Chondrocyte (in vitro differentiated cells): ENCODE measurements at regions not wholly inside any gene's neighbourhood (a gene's known extent, or its start where the extent isn't known, plus 50 kb on each side); places are given as distances from the start of the nearest gene placed in this dataset.

Experiments
- DNase-seq: peaks from one replicate; pipeline ENCODE4 v3.0.0; 2021; ENCODE audit warnings: mixed read lengths, low spot score
- H3K27ac Mint-ChIP-seq: one replicate; pipeline ENCODE4 v1.8.0; 2021; ENCODE audit warnings: mild to moderate bottlenecking, moderate library complexity, mixed read lengths; ENCODE audit not compliant: unreplicated experiment
- H3K27me3 Mint-ChIP-seq: 2 replicates; pipeline ENCODE4 v1.8.0; 2021; ENCODE audit warnings: low read depth, mixed read lengths
- H3K36me3 Mint-ChIP-seq: 2 replicates; pipeline ENCODE4 v1.8.0; 2021; ENCODE audit warnings: low read depth, mixed read lengths
- H3K4me1 Mint-ChIP-seq: 2 replicates; pipeline ENCODE4 v1.8.0; 2021; ENCODE audit warnings: low read depth, mild to moderate bottlenecking, mixed read lengths
- H3K4me3 Mint-ChIP-seq: one replicate; pipeline ENCODE4 v1.8.0; 2021; ENCODE audit warnings: mild to moderate bottlenecking, moderate library complexity, mixed read lengths; ENCODE audit not compliant: unreplicated experiment
- H3K9me3 Mint-ChIP-seq: 2 replicates; pipeline ENCODE4 v1.8.0; 2021; ENCODE audit warnings: low read depth, mixed read lengths
- CTCF ChIP-seq: fragments of 200-600 bp; sonication (generic); IDR thresholded peaks from 2 replicates; pipeline ENCODE4 v1.5.0; 2021; ENCODE audit warnings: antibody characterized with exemption, mild to moderate bottlenecking, moderate library complexity

GRCh38 chr10:59557642-59558041 lies 152.0 kb downstream of the SLC16A9 start:
- H3K27me3 Mint-ChIP-seq = peaks cover 10% of the 10 kb centered on the region
- no peaks in the 10 kb centered on the region for H3K9me3 Mint-ChIP-seq
- no peak for DNase-seq
- no peak overlapping the region for H3K4me3 Mint-ChIP-seq
- peaks cover 2% of the 10 kb centered on the region for H3K36me3 Mint-ChIP-seq
- peaks cover 13% of the 10 kb centered on the region for H3K4me1 Mint-ChIP-seq
- H3K27ac Mint-ChIP-seq = no peak overlapping the region
- TF ChIP-seq CTCF = no peak

- H3K4me3 Mint-ChIP-seq = no peak overlapping the region
- H3K27me3 Mint-ChIP-seq = peaks cover 11% of the 10 kb centered on the region
- peaks cover 2% of the 10 kb centered on the region for H3K36me3 Mint-ChIP-seq
- no peak for DNase-seq
- no peak overlapping the region for H3K27ac Mint-ChIP-seq
- TF ChIP-seq CTCF = no peak
- H3K4me1 Mint-ChIP-seq = peaks cover 10% of the 10 kb centered on the region
- H3K9me3 Mint-ChIP-seq = no peaks in the 10 kb centered on the region
Observed at GRCh38 chr10:59557052-59557451, 152.6 kb downstream of the SLC16A9 start.

- H3K27me3 Mint-ChIP-seq = peaks cover 13% of the 10 kb centered on the region
- H3K9me3 Mint-ChIP-seq = no peaks in the 10 kb centered on the region
- peaks cover 2% of the 10 kb centered on the region for H3K36me3 Mint-ChIP-seq
- peaks cover 10% of the 10 kb centered on the region for H3K4me1 Mint-ChIP-seq
- DNase-seq = no peak
- no peak overlapping the region for H3K27ac Mint-ChIP-seq
- no peak for TF ChIP-seq CTCF
- no peak overlapping the region for H3K4me3 Mint-ChIP-seq
Observed at GRCh38 chr10:59553162-59553900, 156.3 kb downstream of the SLC16A9 start.

DNA sequence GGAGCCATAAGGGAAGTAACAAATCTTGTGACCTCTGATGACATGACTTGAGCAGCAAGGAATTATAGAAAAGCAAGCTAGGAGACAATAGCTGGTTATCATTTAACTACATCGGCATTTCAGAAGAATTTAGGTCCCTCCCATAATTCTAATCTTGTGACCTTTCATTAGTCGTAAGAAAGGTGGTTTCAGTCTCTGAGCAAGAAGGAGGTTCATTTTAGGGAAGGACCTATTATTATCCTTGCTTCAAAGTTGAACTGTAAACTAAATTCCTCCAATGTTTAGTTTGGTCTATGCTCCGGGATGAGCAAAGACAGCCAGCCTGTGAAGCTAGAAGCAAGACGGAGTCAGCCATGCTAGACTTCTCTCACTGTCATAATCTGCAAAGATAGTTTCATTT lies 159.6 kb downstream of the SLC16A9 start:
- no peak for TF ChIP-seq CTCF
- Mint-ChIP-seq H3K4me3 (no peak overlapping the region), H3K27ac (no peak overlapping the region), H3K4me1 (no peaks in the 10 kb centered on the region), H3K9me3 (peaks cover 2% of the 10 kb centered on the region), H3K27me3 (peaks cover 11% of the 10 kb centered on the region), H3K36me3 (no peaks in the 10 kb centered on the region)
- no peak for DNase-seq

GRCh38 chr10:59538623-59539022 lies 171.0 kb downstream of the SLC16A9 start:
- Mint-ChIP-seq H3K27ac (no peak overlapping the region), H3K27me3 (peaks cover 4% of the 10 kb centered on the region), H3K36me3 (no peaks in the 10 kb centered on the region), H3K9me3 (peaks cover 2% of the 10 kb centered on the region), H3K4me3 (no peak overlapping the region), H3K4me1 (peaks cover 22% of the 10 kb centered on the region)
- no peak for TF ChIP-seq CTCF
- DNase-seq = no peak
